NCI-H526 treated with DMSO at 0.1 percent for 48 hours (cell line): ENCODE measurements at regions not wholly inside any gene's neighbourhood (a gene's known extent, or its start where the extent isn't known, plus 50 kb on each side); places are given as distances from the start of the nearest gene placed in this dataset.
A peak's percentile ranks its signal among the peaks of the same experiment; 100 is the strongest.

Experiments
- DNase-seq: peaks from one replicate; lab custom pipeline; 2025; lab: John Stamatoyannopoulos, UW

DNA sequence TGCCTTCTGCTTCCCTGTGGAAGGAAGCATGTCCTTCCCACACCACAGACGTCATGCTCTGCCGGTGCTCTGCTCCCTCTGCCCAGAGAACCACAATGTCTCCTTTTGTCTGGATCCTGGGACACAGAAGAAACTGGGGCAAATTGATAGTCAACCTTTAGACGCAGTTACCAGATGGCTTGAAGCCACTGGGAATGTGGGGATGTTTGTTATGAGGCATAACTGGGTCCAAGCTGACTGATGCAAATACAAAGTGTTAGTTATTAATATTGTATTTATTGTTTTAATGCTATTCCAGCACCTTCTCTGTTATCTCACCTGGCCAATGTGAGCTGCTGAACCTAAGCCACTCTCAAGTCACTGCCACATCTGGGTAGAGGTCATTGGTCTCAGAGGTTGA, 322.2 kb downstream of the SHANK2 start:
- no peak for DNase-seq

GRCh38 chr11:70931430-70931829, 320.9 kb downstream of the SHANK2 start:
- no peak for DNase-seq

GRCh38 chr11:70933981-70934583, 318.3 kb downstream of the SHANK2 start:
- DNase-seq, result no peak

DNA sequence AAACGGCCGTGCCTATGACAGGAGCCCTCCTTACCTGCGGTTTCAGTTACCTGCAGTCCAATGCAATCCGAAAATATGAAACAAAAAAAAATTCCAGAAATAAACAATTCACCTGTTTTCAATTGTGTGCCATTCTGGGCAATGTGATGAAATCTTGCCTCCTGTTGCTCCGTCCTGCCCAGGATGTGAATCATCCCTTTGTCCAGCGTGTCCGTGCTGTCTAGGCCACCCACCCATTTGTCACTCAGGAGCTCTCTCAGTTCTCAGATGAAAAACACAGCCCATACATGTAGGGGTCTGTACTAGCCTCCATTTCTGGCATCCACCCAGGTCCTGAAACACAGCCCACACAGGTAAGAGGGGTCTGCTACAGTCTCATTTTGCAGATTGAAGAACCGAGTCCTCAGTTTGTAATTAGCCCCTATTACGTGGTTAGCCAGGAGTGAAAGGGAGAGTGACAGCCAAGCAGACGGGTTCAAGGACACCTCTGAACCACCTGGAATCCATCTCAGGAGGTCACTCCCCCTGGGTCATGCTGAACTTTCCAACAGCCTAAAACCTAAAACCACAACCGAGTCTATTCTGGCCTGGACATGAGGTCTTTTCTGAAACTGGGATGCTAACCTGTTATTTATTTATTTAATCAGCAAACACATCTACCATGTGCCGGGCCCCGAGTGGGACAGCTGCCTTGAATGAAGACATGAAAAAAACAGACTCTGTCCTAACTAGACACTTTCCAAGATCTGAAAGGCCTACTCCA, 317.2 kb downstream of the SHANK2 start:
- no peak for DNase-seq

- no peak for DNase-seq
These were observed 309.8 kb downstream of the SHANK2 start for GRCh38 chr11:70942593-70942992.

- DNase-seq, result no peak
These were observed 308.2 kb downstream of the SHANK2 start for GRCh38 chr11:70944141-70944540.

- no peak for DNase-seq
These were observed 307.7 kb downstream of the SHANK2 start for GRCh38 chr11:70944636-70945035.

DNA sequence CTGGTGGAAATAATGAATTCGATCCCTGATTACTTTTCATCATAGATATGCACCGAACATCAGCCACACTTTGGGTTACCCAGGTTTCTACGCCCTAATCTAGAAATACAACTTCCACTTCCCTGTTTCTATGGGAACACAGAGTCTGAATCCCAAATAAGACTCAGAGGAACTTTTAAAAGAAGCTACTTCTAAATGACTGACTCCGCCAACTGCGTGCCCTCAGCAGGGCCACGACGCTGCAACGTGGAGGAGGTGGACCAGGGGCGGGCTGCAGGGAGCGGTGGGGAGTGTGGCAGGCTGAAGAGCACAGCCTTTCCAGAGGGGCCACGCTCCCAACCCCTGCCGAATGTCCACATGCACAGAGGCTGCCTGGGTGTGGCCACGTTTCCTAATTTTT, 304.0 kb downstream of the SHANK2 start:
- no peak for DNase-seq

DNA sequence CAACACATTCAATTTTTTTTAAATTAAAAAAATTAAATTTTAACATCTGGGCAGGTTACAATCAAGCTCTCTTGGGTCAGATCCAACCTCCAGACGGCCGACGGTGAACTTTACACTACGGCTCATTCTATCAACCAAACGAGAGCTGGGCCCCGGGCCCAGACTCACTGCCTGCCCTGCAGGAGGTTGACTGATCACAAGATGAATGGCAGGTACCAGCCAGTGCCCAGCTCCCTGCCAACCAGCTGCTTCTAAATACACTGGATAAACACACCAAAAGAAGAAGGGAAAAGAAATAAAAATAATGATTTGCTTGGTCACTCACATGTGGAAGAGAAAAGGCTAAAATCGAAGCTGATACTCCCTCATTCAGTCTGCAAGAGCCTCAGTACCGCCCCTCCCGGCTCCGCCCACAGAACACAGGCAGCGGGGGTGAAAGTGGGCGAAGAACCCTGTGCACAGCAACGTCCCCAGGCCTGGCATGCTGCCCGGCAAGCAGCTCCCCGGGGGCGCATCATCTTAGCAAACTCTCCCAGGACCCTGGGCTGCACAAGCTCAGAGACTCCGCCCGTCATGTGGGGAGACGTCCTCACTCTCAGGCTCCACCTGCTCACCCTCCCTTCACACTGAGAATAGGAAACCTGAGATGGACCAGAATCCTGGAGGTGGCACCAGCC, 303.4 kb downstream of the SHANK2 start:
- DNase-seq, result peak; percentile 45

GRCh38 chr11:70951139-70951804, 301.1 kb downstream of the SHANK2 start:
- DNase-seq, result no peak

DNA sequence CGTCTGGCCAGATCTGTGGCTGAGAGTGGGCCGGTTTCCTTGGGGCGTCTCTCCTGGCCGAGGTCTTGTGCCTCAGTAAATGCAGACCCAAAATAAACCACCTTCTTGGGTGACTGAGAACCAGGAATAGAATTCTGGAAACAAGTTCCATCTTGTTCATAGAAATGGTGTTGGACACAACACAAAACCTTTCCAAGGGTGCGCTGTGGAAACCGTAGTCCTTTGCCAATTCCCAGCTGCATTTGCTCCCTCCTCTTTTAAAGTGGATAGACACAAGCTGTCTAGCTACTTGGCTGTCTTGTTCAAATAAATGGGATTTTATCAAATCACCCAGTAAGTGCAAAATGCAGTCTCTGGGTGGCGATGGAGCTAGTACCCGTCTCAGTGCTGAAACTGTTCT, 300.2 kb downstream of the SHANK2 start:
- DNase-seq, result no peak

DNA sequence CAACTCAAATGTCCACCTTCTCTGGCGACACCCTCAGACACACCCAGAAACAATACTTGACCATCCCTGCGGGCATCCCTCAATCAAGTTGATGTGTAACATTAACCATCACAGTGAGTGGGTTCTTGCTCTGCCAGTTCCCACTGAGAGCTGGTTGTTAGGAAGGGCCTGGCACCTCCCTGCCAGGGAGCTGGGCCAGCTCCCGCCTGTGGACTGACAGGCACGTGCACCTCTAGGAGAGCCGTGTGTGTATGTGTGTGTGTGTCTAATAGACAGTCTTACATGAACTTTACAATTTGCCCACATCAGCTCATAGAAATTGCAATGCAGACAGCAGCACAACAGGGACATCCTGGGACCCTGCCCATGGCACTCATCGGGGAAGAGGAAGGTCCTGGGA, 298.7 kb downstream of the SHANK2 start:
- DNase-seq, result no peak

DNA sequence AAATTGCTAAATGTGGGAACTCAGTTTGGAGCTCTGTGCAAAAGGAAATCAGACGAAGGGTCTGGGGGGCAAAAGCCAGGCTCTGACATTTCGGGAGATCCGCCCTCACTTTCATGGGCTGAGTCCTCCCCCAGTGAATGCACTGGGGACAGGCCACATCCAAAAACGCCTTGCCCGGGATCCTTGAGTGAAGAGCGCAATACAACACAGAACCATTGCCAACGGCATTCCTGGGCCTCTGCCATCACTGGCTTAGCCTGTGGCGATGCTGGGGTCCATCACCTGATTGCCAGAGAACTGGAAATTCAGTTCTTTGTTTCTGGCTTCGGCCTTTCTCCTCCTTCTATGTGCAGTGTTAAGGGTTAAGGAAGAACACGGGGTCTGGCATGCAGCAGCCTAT, 297.9 kb downstream of the SHANK2 start:
- DNase-seq, result no peak
